H1 (cell line): ENCODE measurements at regions not wholly inside any gene's neighbourhood (a gene's known extent, or its start where the extent isn't known, plus 50 kb on each side); places are given as distances from the start of the nearest gene placed in this dataset.

Experiments
- CTCF ChIA-PET: fragments of 300-600 bp; sonication (Branson Sonifier 250); formaldehyde crosslinking; loops from one replicate; lab custom pipeline; 2021; ENCODE audit not compliant: partially characterized antibody; lab: Charles Lee
- POLR2A ChIA-PET: fragments of 300-600 bp; sonication (Branson Sonifier 250); formaldehyde crosslinking; loops from one replicate; lab custom pipeline; 2021; ENCODE audit warnings: inconsistent platforms; ENCODE audit not compliant: partially characterized antibody; lab: Charles Lee
- DNase-seq, 2 experiments: peaks; one replicate each; pipeline versions ENCODE4 v3.0.0 to v3.0.0-alpha.2; 2010 to 2022; ENCODE audit warnings: low spot score in 2 of 2, low read depth in 1 of 2, mixed read lengths in 1 of 2
- FAIRE-seq: peaks from 2 replicates; lab custom pipeline; 2011; peaks lifted over from hg19 to GRCh38; lab: Jason Lieb, UNC
- H2AFZ ChIP-seq: 2 replicates; pipeline ENCODE4 v1.8.1; 2012; ENCODE audit warnings: low read length, inconsistent platforms
- H2AK5ac ChIP-seq: 2 replicates; pipeline ENCODE4 v1.6.1; 2013; ENCODE audit warnings: low read depth, low read length
- H2BK120ac ChIP-seq: replicated peaks from 2 replicates; pipeline ENCODE3; 2013; ENCODE audit warnings: low read depth, low read length, inconsistent platforms
- H2BK12ac ChIP-seq: 2 replicates; pipeline ENCODE4 v1.6.1; 2013; ENCODE audit warnings: low read depth, low read length
- H2BK15ac ChIP-seq: 2 replicates; pipeline ENCODE4 v1.6.1; 2013; ENCODE audit warnings: low read length
- H2BK20ac ChIP-seq: 2 replicates; pipeline ENCODE4 v1.6.1; 2013; ENCODE audit warnings: low read length
- H2BK5ac ChIP-seq: 2 replicates; pipeline ENCODE4 v1.6.1; 2013; ENCODE audit warnings: low read depth, low read length
- H3K14ac ChIP-seq: 2 replicates; pipeline ENCODE4 v1.6.1; 2013; ENCODE audit warnings: inconsistent platforms; ENCODE audit not compliant: insufficient read length
- H3K18ac ChIP-seq: 2 replicates; pipeline ENCODE4 v1.6.1; 2013; ENCODE audit warnings: low read length; ENCODE audit errors: extremely low read depth
- H3K23ac ChIP-seq: 2 replicates; pipeline ENCODE4 v1.6.1; 2013; ENCODE audit warnings: inconsistent platforms; ENCODE audit not compliant: insufficient read length
- H3K23me2 ChIP-seq: 2 replicates; pipeline ENCODE4 v1.6.1; 2013; ENCODE audit warnings: low read depth, low read length
- H3K27ac ChIP-seq: 2 replicates; pipeline ENCODE4 v1.6.1; 2011; ENCODE audit warnings: low read depth, low read length, inconsistent platforms
- H3K27me3 ChIP-seq, 4 experiments: replicated peaks in 1 of 4; 1 replicate in 1 of 4; 2 replicates in 3 of 4; pipeline versions ENCODE4 v1.6.1 to v1.8.1; 2011 to 2013; ENCODE audit warnings: low read length in 3 of 4, mild to moderate bottlenecking in 3 of 4, inconsistent platforms in 2 of 4, mixed read lengths in 2 of 4, moderate library complexity in 1 of 4; ENCODE audit not compliant: control insufficient read depth in 3 of 4, insufficient read depth in 3 of 4; ENCODE audit errors: extremely low read depth in 1 of 4
- H3K36me3 ChIP-seq, 4 experiments: 2 replicates each; pipeline versions ENCODE4 v1.6.1 to v1.8.1; 2011 to 2013; ENCODE audit warnings: mild to moderate bottlenecking in 4 of 4, low read length in 3 of 4, moderate library complexity in 2 of 4, control low read depth in 1 of 4, inconsistent platforms in 1 of 4; ENCODE audit not compliant: insufficient read depth in 4 of 4, control insufficient read depth in 2 of 4
- H3K4ac ChIP-seq: replicated peaks from 2 replicates; pipeline ENCODE3; 2013; ENCODE audit warnings: low read length, low read depth, mixed read lengths, inconsistent platforms; ENCODE audit not compliant: insufficient read length
- H3K4me1 ChIP-seq, 4 experiments: replicated peaks in 1 of 4; 1 replicate in 1 of 4; 2 replicates in 3 of 4; pipeline versions ENCODE4 v1.6.1 to v1.8.1; 2011 to 2013; ENCODE audit warnings: low read length in 3 of 4, inconsistent platforms in 2 of 4, mixed read lengths in 1 of 4; ENCODE audit not compliant: insufficient read depth in 4 of 4, control insufficient read depth in 3 of 4
- H3K4me2 ChIP-seq, 2 experiments: 2 replicates each; pipeline versions ENCODE4 v1.6.1 to v1.8.1; 2011 to 2013; ENCODE audit warnings: low read depth in 2 of 2, low read length in 2 of 2, control low read depth in 1 of 2, inconsistent platforms in 1 of 2, mild to moderate bottlenecking in 1 of 2; ENCODE audit not compliant: insufficient read depth in 1 of 2
- H3K4me3 ChIP-seq, 4 experiments: fragments of 200-600, 300-600 bp in 1 of 4; sonication (generic), shearing (Covaris generic), sonication (Bioruptor Twin) in 1 of 4; 2 replicates each; pipeline versions ENCODE4 v1.5.1 to v1.8.1; 2011 to 2016; ENCODE audit warnings: low read length in 4 of 4, low read depth in 3 of 4, control low read depth in 2 of 4, inconsistent platforms in 2 of 4, mild to moderate bottlenecking in 2 of 4, mixed read lengths in 1 of 4, moderate library complexity in 1 of 4; ENCODE audit not compliant: insufficient read depth in 2 of 4; ENCODE audit errors: extremely low read depth in 1 of 4
- H3K56ac ChIP-seq: replicated peaks from 2 replicates; pipeline ENCODE3; 2013; ENCODE audit warnings: low read depth, mild to moderate bottlenecking, mixed read lengths, low read length, inconsistent platforms; ENCODE audit not compliant: insufficient read length
- H3K79me1 ChIP-seq: 2 replicates; pipeline ENCODE4 v1.6.1; 2013; ENCODE audit warnings: low read depth, low read length, control low read depth
- H3K79me2 ChIP-seq, 2 experiments: 2 replicates each; pipeline versions ENCODE4 v1.6.1 to v1.8.1; 2012 to 2013; ENCODE audit warnings: low read length in 2 of 2, mild to moderate bottlenecking in 2 of 2, inconsistent platforms in 1 of 2; ENCODE audit not compliant: insufficient read depth in 2 of 2, control insufficient read depth in 1 of 2
- H3K9ac ChIP-seq, 4 experiments: replicated peaks in 1 of 4; 1 replicate in 1 of 4; 2 replicates in 3 of 4; pipeline versions ENCODE4 v1.6.1 to v1.8.1; 2011 to 2013; ENCODE audit warnings: low read depth in 3 of 4, low read length in 3 of 4, control low read depth in 2 of 4, mild to moderate bottlenecking in 2 of 4, moderate library complexity in 2 of 4, inconsistent platforms in 1 of 4; ENCODE audit errors: extremely low read depth in 1 of 4
- H3K9me3 ChIP-seq, 2 experiments: 2 replicates each; pipeline versions ENCODE4 v1.6.1 to v1.8.1; 2012 to 2013; ENCODE audit warnings: mild to moderate bottlenecking in 2 of 2, moderate library complexity in 2 of 2, control low read depth in 1 of 2, inconsistent platforms in 1 of 2, low read depth in 1 of 2, low read length in 1 of 2, mixed read lengths in 1 of 2; ENCODE audit not compliant: insufficient read depth in 2 of 2
- H4K20me1 ChIP-seq, 2 experiments: replicated peaks in 1 of 2; 2 replicates each; pipeline versions ENCODE3 to v1.8.1; 2011 to 2013; ENCODE audit warnings: inconsistent platforms in 2 of 2, low read length in 2 of 2, mild to moderate bottlenecking in 1 of 2; ENCODE audit not compliant: insufficient read depth in 2 of 2, control insufficient read depth in 1 of 2
- H4K5ac ChIP-seq: 2 replicates; pipeline ENCODE4 v1.6.1; 2013; ENCODE audit warnings: low read length, low read depth, mixed read lengths, inconsistent platforms; ENCODE audit not compliant: insufficient read length
- H4K8ac ChIP-seq: 2 replicates; pipeline ENCODE4 v1.8.0; 2013; ENCODE audit warnings: mild to moderate bottlenecking, moderate library complexity, low read length, inconsistent platforms; ENCODE audit not compliant: insufficient read depth; ENCODE audit errors: extremely low read depth
- H4K91ac ChIP-seq: replicated peaks from 2 replicates; pipeline ENCODE3; 2013; ENCODE audit warnings: low read length, mixed read lengths, inconsistent platforms; ENCODE audit not compliant: insufficient read length
- BACH1 ChIP-seq: IDR thresholded peaks from 2 replicates; pipeline ENCODE4 v1.6.1; 2012; ENCODE audit warnings: low read length, improper control_type of control experiment
- BCL11A ChIP-seq, 2 experiments: IDR thresholded peaks; one replicate each; pipeline ENCODE4 v1.6.1; 2011; ENCODE audit warnings: low read depth in 2 of 2, low read length in 2 of 2, mild to moderate bottlenecking in 2 of 2
- CHD1 ChIP-seq: IDR thresholded peaks from 2 replicates; pipeline ENCODE4 v1.6.1; 2012; ENCODE audit warnings: low read depth, low read length, improper control_type of control experiment
- CHD2 ChIP-seq: IDR thresholded peaks from 2 replicates; pipeline ENCODE4 v1.6.1; 2012; ENCODE audit warnings: low read length, improper control_type of control experiment
- CTBP2 ChIP-seq: IDR thresholded peaks from 2 replicates; pipeline ENCODE4 v1.7.0; 2011; ENCODE audit warnings: borderline replicate concordance, mild to moderate bottlenecking, moderate library complexity, mixed read lengths, low read length; ENCODE audit not compliant: insufficient read depth, insufficient read length
- HDAC6 ChIP-seq: IDR thresholded peaks from one replicate; pipeline ENCODE4 v1.7.1; 2012; ENCODE audit warnings: low read depth, mild to moderate bottlenecking, inconsistent platforms, low read length, moderate library complexity
- KDM5A ChIP-seq: fragments of 200-600 bp; IDR thresholded peaks from 2 replicates; pipeline ENCODE4 v1.7.1; 2012; ENCODE audit warnings: mild to moderate bottlenecking, low read length, inconsistent platforms, mixed read lengths
- RNF2 ChIP-seq: fragments of 200-900, 300-1000 bp; sonication (generic); IDR thresholded peaks from 2 replicates; pipeline ENCODE4 v1.7.1; 2016; ENCODE audit warnings: borderline replicate concordance, low read depth, mild to moderate bottlenecking, antibody characterized with exemption, low read length; ENCODE audit not compliant: poor library complexity, severe bottlenecking; ENCODE audit errors: missing control alignments
- SAP30 ChIP-seq: fragments of 300-600 bp; sonication (generic); IDR thresholded peaks from 2 replicates; pipeline ENCODE4 v1.7.1; 2012; ENCODE audit warnings: low read length, moderate library complexity, mild to moderate bottlenecking, inconsistent platforms; ENCODE audit not compliant: insufficient read depth, insufficient replicate concordance
- SRF ChIP-seq: IDR thresholded peaks from 2 replicates; pipeline ENCODE4 v1.6.1; 2011; ENCODE audit warnings: mild to moderate bottlenecking, low read depth, low read length, moderate library complexity
- SUZ12 ChIP-seq: fragments of 200-600 bp; sonication (generic); IDR thresholded peaks from 2 replicates; pipeline ENCODE4 v1.6.1; 2012; ENCODE audit warnings: mild to moderate bottlenecking, inconsistent platforms, low read length, moderate library complexity, mixed read lengths
- TBP ChIP-seq: IDR thresholded peaks from 2 replicates; pipeline ENCODE4 v1.6.1; 2011; ENCODE audit warnings: low read depth, low read length, improper control_type of control experiment
- ZNF274 ChIP-seq: IDR thresholded peaks from 2 replicates; pipeline ENCODE4 v1.7.0; 2012; ENCODE audit warnings: low read length, borderline replicate concordance; ENCODE audit errors: extremely low read depth
- WGBS, 2 experiments: shearing (Covaris generic) in 1 of 2; methylation state at CpG; one replicate each; pipeline versions ENCODE4 v1.1.6 to v1.1.7; 2013 to 2015; ENCODE audit warnings: low lambda C conversion rate in 2 of 2, mixed read lengths in 2 of 2, inconsistent platforms in 1 of 2, low coverage in 1 of 2, missing lambda C conversion rate in 1 of 2; ENCODE audit not compliant: insufficient replicate concordance in 2 of 2, insufficient coverage in 1 of 2, insufficient read length in 1 of 2; ENCODE audit errors: extremely low coverage in 1 of 2, missing lambda C conversion rate in 1 of 2; 5-methylcytosine and 5-hydroxymethylcytosine counted together

DNA sequence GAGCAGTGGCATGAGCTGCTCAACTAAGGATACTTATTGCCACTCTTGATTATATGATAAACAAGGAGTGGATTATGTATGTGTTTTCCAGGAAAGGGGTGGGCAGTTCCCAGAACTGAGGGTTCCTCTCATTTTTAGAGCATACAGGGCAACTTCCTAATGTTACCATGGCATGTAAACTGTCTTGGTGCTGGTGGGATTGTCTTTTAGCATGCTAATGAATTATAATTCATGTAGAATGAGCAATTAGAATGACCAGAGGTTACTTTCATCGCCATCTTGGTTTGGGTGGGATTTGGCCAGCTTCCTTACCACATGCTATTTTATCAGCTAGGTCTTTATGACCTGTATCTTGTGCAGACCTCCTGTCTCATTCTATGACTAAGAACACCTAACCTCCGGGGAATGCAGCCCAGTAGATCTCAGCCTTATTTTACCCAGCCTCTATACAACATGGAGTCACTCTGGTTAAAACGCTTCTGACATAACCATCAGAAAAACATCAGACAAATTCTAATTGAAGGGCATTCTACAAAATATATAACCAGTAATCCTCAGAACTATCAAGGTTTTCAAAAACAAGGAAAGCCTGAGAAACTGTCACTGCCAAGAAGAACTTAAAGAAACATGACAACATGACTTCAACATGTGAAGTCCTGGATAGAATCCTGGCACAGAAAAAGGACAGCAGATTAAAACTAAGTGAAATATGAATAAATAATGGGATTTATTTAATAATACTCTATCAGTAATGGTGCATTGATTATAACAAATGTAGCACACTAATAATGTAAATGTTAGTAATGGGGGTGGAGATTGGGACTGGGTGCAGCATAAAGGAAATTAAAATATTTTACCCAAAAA lies 365.0 kb downstream of the SEMA3D start:
- H3K4me1 ChIP-seq, result no peaks in the 10 kb centered on the region
- FAIRE-seq, result no peak
- H4K20me1 ChIP-seq, result no peaks in the 10 kb centered on the region
- no peaks in the 10 kb centered on the region for H3K9me3 ChIP-seq
- H3K14ac ChIP-seq, result no peak overlapping the region
- no peak overlapping the region for H3K56ac ChIP-seq
- no peak overlapping the region for H2BK12ac ChIP-seq
- no peak overlapping the region for H3K4ac ChIP-seq
- no peak overlapping the region for H2BK120ac ChIP-seq
- H3K4me2 ChIP-seq, result no peak overlapping the region
- no peaks in the 10 kb centered on the region for H3K36me3 ChIP-seq
- no peaks in the 10 kb centered on the region for H3K79me1 ChIP-seq
- no peak overlapping the region for H2AFZ ChIP-seq
- H2BK20ac ChIP-seq, result no peak overlapping the region
- no peak overlapping the region for H3K9ac ChIP-seq
- H2AK5ac ChIP-seq, result no peak overlapping the region
- ChIA-PET CTCF (no interaction called here), POLR2A (no interaction called here)
- H2BK5ac ChIP-seq, result no peak overlapping the region
- 95% methylated on average over 3 of the region's 3 CpGs; no CpG with 5 or more reads in 1 of the 2 experiments for WGBS, 2 experiments
- no peaks in the 10 kb centered on the region for H3K27me3 ChIP-seq
- H3K79me2 ChIP-seq, result no peaks in the 10 kb centered on the region
- H3K27ac ChIP-seq, result no peak overlapping the region
- H4K91ac ChIP-seq, result no peak overlapping the region
- H3K18ac ChIP-seq, result no peak overlapping the region
- no peak overlapping the region for H3K23ac ChIP-seq
- H4K5ac ChIP-seq, result no peak overlapping the region
- H3K23me2 ChIP-seq, result no peaks in the 10 kb centered on the region
- no peak overlapping the region for H3K4me3 ChIP-seq
- H2BK15ac ChIP-seq, result no peak overlapping the region
- DNase-seq, result no peak
- H4K8ac ChIP-seq, result no peak overlapping the region
- no peak for TF ChIP-seq SAP30
- no peak for TF ChIP-seq SUZ12
- TF ChIP-seq HDAC6, result no peak
- TF ChIP-seq CHD2, result no peak
- no peak for TF ChIP-seq CTBP2
- no peak for TF ChIP-seq ZNF274
- TF ChIP-seq TBP, result no peak
- no peak for TF ChIP-seq RNF2
- no peak for TF ChIP-seq SRF
- TF ChIP-seq BACH1, result no peak
- no peak for TF ChIP-seq BCL11A (IDR thresholded peaks at IDR 0.05; ENCODE audit: low read depth in 2 of 2, low read length in 2 of 2)
- TF ChIP-seq KDM5A, result no peak
- no peak for TF ChIP-seq CHD1
